Fibroblast of skin of scalp (primary cell): ENCODE measurements at regions not wholly inside any gene's neighbourhood (a gene's known extent, or its start where the extent isn't known, plus 50 kb on each side); places are given as distances from the start of the nearest gene placed in this dataset.

ENCODE experiments used
- DNase-seq: peaks from one replicate; pipeline ENCODE4 v3.0.0-alpha.2; 2013

DNA sequence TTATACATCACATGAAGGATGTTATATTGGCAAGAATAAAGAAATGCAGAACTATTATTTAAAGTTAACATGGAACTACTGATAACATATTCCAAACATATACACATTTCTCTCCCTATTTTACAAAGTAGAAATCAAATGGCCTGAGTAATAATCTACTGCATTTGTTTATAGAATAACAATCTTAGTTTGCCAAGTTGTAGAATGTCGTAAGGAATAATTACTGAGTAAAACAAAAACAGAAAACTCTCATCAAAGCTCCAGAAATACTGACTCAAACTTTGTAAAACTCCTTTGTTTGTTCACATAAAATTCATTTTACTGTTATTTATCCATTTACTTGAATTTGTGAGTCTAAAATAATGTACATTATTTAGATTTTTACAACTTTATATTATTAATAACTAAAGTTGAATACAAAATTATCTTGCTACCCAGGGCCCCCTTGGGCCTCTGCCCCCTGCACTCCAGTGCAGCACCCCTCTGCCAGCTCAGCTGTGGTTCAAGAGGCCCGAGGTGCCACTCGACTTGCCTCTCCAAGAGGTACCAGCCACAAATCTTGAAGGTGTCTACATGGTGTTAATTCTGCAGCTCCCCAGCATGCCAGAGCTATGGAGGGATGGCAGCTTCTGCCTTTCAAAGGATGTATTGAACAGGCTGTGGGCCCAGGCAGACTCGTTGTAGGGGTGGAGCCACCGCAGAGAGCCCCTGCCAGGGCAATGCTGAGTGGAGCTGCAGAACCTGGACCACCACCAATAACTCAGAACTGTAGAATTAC, 2819.7 kb downstream of the PCDH9 start:
- DNase-seq, result no peak

DNA sequence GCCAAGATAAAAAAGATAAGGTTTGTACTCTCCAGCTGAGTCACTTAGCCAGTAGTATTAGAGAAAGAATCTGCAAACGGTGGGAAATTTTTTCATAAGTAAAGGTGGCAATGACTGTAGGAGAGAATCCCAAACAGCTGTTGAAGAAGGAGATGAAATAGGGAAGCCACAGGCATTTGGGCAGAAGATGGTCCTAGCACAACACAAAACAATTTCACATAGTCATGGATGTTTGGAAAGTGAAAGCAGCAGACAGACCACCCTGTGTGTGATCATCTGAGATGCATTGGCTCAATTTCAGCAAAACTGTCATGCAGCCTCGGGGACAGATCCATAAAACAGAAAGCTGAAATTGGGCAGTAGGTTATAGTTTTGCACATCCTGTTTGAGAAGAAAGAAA, 2832.4 kb downstream of the PCDH9 start:
- peak; percentile 66 for DNase-seq

DNA sequence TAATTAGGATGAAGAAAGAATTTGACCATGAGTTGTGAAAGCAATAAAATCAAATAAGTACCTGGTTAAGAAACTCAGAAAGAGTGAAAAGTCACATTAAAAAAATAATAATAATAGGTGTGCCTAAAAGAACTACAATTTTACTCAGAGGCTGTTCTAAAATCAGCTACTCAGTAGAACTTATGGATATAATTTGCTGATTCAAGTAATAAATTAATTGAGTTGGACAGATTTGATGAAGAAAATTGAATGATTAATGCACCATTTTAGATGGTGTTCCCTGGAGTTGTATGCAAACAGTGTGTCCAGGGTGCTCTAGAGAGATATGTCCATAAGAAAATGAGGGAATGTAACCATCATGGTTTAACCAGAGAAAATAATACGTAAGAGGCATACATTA, 2852.5 kb downstream of the PCDH9 start:
- no peak for DNase-seq

DNA sequence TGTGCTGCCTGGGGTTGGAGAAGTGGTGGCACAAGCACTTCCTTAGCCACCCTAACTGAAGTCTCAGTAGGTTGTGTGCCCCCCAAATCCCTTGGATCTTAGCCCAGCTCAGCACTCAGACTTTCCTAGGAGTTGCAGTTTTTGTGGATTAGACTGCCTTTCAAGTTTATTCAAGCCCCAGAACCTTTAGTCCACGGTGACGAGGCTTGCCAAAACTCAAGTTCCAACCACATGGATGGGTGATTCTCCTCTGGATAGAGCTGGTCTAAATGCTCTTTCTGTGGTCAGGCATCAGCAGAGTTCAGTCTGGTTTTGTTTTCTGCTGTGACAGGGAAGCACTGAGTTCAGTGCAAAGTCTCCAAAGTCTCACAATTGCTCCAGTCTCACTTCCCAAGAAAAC, 2858.7 kb downstream of the PCDH9 start:
- DNase-seq, result no peak

DNA sequence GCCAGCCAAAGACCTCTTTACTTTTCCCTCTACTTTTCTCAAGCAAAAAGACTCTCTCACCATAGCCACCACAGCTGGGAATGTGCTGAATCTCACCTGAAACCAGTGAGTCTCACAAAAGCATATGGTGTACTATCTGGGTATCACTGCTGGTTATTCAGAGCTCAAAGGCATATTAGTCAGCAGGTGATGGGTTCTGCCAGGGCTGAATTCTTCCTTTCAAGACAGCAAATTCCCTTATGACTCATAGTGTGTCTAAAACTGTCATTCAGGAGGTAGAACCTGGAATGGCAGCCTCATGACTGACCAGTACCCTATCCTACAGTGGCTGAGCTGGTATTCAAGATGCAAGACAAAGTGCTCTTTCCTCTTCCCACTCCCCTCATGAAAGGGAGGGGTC, 2859.1 kb downstream of the PCDH9 start:
- no peak for DNase-seq

DNA sequence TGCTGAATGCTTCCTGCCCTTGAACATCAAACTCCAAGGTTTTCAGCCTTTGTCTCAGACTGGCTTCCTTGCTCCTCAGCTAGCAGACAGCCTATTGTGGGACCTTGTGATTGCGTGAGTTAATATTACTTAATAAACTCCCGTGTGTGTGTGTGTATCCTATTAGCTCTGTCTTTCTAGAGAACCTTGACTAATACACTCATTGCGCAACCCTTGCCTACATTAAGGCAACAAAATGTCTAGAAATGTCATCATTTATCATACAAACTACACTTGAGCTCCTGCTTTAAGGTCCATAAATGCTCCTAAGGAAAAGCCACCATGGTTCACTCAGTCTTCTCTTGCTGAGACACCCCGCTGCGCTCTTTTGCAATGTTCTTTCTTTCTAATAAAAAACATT, 2861.0 kb downstream of the PCDH9 start:
- DNase-seq, result peak; percentile 1

DNA sequence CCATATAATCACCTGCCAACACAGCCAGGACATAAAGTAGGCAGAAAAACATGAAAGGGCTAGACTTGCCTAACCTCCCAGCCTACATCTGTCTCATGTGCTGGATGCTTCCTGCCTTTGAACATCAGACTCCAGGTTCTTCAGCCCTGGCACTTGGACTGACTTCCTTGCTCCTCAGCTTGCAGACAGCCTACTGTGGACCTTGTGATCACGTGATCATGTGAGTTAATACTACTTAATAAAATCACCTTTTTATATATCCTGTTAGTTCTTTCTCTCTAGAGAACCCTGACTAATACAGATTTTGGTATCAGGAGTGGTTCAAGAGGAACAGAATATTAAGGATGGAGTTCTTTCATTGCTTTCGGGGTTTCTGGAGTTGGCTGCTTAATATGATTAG, 2867.6 kb downstream of the PCDH9 start:
- DNase-seq, result no peak

DNA sequence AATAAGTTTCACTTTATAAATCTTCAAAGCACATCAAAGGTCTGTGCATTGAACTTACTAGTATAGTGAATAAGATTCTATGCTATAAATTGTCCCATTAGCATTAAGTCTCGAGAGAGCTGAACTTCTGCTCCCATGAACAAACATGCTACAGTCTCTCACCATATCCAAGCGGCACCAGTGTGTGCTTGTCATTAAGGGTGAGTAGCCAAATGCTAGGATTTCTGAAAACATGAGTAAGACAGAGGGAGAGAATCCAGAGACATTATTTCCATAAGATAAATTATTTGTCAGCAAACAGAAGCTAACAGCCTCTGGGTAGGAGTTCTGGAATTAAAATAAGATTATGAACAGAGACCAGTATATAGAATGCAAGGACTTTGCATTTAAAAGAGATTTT, 2882.5 kb downstream of the PCDH9 start:
- DNase-seq, result peak; percentile 12

DNA sequence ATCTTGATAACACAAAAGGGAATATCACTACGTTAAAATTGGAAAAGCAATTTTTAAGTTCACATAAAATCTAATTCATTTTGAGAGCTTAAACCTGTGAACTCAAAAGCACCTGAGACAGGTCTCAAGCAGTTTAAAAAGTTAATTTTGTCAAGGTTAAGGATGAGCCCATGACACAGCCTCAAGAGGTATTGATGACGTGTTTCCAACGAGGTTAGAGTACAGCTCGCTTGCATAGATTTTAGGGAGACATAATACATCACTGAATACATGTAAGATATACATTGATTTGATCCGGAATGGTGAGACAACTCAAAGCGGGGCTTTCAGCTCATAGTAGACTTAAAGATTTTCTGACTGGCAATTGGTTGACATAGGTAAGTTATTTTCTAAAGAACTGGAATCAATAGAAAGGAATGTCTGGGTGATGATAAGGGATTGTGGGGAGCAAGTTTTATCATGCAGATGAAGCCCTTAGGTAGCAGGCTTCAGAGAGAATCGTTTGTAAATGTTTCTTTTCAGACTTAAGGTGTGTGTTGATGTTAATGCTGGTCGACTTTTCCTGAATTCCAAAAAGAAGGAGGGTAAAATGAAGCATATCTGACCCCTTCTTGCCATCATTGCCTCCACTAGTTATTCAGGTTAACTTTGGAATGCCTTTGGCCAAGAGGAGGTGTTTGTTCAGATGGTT, 2890.6 kb downstream of the PCDH9 start:
- DNase-seq, result no peak

DNA sequence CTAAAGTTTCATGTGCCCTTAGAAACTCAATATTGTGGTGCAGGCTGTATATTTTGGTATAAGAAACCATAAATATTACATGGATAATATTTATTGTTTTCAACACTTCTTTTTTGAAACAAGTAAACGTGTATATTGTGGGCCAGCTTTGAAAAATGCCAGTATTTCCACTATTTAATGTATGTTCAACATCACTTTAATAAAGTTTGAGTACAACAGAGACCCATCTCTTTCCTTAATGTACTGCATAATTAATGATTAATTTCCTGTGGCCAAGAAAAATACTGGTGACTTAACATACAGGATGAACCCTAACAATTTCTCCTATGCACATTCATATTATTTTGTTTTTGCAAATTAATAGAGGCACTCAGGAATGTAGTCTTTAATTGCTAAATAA, 2891.5 kb downstream of the PCDH9 start:
- DNase-seq, result no peak

DNA sequence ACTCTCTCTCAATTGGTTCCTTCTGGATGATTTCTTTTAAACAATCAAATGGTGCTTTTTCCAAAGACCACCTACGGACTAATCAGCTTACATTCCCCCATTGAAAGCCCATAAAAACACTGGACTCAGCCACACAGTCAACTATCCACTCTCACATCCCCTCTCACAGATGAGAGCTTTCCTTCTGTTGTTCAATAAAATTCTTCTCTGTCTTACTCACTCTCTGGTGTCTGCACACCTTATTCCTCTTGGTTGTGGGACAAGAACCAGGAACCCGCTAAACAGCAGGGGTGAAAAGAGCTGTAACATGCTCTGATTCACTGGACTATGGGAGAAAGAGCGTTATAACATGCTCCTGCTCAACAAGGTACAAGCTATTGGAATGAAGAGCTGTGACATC, 2896.2 kb downstream of the PCDH9 start:
- no peak for DNase-seq

DNA sequence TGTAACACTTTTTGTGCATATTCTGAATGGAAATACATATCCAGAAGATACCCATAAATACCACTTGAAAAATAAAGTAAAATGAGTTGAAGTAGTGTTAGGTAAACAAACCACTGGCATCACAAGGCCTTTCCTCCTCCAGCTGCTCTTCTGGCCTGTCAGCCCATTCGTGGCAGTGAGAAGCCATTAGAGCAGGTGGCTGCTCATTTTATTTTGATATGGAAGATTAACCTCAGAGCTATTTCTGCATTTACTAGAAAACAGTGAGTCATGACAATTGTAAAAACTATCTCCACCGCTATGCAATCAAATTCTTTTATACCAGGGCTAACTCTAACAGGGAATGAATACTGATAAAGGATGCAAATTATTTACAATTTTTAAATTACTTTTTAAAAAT, 2898.1 kb downstream of the PCDH9 start:
- DNase-seq, result no peak

DNA sequence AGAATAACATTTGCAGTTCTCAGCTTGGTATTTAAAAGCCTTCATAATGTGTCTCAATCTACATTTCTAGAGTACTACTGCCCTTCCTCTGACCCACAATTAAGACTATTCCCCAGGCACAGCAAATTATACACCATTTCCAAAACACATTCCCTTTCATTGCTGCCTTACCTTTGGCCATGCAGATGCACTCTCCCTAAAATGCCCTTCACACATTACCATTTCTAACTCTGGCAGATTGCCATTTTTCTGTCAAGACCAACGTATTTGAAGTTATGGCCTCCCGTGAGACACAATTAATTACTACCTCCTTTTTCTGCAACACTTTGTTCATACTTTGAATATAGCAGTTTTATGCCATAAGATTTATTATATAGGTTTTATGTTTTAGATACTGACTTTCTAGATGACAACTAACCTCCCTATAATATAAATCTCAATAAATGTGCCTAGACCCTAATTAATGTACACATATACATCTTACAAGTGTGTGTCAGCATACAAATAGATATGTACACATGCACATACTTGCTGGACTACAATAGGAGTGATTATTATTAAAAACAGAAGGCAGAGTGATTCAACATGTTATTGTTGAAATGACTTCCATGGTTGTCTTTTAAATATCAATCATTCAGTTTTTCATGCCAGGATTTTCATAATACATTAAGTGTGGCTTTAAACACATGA, 2902.5 kb downstream of the PCDH9 start:
- DNase-seq, result no peak

DNA sequence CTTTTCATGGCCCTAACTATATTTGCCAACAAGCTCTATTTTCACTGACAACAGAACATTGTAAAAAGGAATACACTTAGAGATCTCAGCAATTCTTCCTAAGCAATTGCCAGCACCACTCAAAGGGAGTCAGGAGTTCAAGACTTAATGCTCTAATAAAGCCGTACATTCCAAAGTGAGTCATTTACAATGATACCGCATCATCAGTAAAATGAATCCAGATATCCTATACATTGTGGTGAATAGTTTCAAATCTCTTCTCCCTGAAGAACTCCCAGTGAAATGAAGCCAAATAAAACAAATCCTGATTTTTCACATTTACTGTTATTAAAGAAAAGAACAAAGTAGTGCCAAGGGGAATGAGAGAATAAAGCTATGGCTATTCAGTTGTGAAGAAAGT, 2898.7 kb upstream of the PCDH20 start:
- peak; percentile 87 for DNase-seq

DNA sequence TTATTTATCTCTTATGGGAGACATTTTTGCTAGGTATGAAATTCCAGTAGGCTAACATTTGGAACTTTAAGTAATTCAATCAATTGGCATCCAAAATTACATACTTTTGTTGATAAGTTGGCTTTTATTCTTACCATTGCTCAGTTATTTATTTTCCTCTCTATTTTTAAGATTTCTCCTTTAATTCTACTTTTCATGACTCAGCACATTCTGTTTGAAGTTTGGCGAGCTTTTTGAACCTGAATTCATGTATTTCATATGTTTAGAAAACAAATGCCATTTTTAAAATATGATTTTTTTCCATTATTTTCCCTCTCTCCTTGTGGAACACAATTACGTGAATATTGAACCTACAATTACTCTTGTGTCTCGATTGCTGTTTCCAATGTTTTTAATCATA, 2896.3 kb upstream of the PCDH20 start:
- no peak for DNase-seq

DNA sequence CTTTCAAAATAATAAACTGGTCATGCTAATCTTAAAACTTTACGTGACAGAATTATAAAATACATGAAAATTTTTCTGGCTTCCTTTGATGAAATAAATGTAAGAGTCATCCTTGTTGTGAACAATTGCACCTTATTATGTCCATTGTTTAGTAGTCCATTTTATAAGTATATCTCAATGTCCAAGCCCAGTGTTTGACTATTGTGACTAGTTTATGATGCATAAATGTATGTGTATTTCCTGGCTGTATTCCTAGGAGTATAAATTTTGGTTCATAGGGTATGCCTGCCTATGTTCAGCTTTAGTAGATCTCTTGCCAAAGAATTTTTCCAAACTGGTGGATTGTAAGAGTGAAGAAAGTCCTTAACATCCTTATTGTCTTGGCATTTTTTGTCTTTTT, 2895.5 kb upstream of the PCDH20 start:
- DNase-seq, result no peak

DNA sequence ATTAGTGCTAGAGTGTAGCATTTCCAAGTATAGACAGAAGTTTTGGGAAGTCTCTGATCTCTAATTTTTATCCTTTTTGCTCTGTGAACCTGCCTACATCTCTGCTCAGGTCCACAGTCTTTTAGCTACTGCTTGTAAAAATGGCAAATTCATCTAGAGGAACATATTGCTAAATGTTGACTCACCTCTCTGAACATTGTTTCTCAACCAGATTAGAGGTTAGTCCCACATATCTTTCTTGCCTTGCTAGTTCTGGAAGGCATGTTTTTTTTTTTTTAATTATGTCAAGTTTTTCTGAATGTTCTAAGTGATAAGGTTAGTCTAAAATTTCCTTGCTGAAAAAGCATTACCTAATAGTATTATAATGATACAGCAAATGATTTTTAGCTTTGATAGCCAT, 2889.6 kb upstream of the PCDH20 start:
- DNase-seq, result no peak

DNA sequence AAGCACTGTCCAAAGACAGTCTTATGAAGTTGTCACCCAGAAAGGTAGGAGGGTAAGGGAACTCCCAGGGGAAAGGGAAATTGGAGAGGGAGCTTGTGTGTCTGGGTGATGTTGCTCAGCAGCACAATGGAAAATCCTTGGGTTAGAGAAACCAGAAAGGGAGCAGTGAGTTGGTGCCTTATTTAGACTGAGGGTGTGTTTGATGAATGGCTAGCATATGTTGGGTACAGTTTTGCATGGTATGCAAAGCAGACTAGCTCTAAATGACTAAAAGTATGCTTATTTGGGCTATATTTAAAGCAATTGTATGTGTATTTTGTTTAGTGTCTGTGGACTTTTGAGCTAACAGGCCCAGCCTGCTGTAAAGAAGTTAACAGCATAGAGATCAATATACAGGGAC, 2884.6 kb upstream of the PCDH20 start:
- no peak for DNase-seq

DNA sequence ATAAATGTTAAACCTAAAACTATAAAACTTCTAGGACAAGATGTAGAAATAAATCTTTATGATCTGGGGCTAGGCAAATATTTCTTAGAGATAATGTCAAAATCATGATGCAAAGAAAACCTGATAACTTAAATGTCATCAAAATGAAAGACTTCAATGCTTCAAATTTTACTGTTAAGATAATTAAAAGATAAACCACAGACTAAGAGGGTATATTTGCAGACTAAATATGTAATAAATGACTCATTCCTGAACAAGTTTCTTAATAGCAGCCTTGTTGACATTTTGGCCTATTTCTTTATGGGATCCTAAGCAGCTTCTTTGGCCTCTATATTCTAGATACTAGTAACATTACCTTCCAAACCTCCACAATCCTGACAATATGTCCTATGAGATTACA, 2878.3 kb upstream of the PCDH20 start:
- no peak for DNase-seq

DNA sequence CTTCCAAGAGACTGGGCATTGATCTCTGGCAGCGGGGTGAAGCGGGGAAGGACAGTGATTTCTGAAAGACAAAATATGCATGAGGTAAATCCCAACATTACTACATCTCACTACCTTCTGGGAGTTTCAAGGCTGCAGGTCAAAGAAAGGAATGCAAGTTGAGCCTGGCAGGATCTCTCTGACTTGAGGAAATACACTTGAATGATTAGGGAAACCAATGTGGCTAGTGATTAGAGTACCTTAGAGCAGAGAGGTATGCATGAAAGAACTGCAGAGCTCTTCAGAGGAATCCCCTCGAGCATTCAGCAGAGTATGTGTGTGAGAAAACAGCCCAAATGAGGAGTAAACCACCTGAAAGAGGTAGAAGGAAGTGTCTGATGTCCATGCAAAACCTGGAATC, 2874.1 kb upstream of the PCDH20 start:
- DNase-seq, result no peak

DNA sequence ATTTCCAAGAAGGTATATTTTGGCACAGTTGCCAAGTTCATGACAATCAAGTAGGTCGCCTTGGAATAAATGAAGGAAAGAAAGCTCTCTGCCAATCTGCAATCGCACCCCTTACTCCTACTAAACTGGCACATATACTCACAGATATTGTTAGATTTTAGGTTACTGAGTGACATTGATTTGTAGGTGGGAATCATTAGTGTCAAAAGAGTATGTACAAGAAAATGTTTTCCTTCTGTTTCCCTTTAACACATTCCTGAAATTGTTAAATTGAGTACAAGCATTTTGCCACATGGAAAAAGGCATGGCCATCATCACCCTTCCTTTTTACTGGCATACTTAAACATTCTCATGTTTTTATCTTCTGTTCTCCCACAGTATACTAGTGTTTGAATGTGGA, 2868.3 kb upstream of the PCDH20 start:
- peak; percentile 21 for DNase-seq

DNA sequence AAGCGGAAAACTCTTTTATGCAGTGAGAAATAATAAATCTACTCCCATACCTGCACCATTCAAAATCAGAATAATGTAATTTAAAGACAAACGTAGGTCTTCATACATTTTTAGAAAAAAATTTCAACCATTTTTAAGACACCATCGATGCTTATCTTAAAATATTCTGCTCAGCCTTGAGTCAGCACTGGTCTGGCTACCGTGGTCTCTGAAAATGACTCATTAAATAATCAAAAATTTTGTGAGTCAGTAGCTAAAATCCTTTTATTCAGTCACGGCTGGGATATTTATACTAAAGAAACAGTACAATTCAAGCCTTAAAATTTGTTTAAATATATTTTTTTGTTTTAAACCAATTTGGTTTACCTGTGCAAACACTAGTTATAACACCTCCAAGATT, 2862.8 kb upstream of the PCDH20 start:
- peak; percentile 80 for DNase-seq

DNA sequence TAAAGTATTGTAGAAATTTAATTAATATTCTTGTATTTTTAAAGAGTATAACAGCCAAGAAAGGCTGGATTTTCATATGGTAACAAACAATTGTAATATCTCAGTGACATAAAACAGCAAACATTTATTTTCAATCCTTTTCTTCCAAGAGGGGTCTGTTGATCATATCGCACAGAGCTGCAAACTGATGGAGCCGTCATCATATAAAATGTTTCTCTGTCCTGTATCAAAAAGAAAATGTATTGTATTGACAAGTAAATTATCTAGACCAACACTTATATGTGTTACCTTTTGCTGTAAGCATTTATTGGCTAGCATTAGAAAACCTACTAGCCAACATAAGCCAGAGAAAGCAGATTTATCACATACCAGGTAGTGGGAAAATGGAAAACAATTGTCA, 2861.4 kb upstream of the PCDH20 start:
- DNase-seq, result no peak

DNA sequence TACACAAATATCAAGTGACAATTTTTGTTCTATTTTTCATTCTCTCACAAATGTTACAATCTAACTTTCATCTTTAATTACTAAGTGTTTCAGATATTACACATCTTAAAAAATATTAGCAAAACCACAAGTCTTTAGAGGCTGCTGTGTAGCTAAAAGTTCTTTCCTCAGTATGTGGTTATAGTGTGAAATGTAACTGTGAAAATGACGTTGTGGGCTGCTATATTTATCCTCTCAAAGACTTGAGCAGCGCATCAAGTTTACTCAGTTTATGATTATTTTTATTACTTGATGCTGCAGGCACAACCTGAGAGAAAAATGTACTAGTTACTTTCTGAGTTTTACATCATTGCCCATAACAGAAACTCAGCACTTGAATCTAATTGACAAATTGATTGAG, 2860.6 kb upstream of the PCDH20 start:
- peak; percentile 40 for DNase-seq
